Muscle of arm (tissue), 1 donor: ENCODE measurements at regions not wholly inside any gene's neighbourhood (a gene's known extent, or its start where the extent isn't known, plus 50 kb on each side); places are given as distances from the start of the nearest gene placed in this dataset.

ENCODE experiments used
- DNase-seq: peaks from one replicate; pipeline ENCODE4 v3.0.0-alpha.2; 2013

DNA sequence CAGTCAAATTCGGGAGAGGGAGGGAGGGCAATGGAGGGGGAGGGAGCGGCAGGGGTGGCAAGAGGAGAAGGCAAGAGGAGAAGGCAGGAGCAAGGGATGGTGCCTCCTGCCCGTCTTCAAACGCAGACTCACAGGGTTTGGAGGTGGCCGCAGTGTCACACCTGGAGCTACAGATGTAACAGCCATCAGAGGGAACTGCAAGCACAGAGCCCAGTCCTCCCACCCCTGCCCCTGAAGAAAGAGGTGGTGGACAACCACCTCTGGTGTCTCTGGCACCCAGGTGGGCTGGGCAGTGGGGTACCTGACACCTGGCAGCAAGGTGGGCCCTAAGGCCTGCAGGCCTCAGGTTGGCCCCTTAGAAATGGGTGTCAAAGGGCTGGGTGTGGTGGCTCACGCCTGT lies 67.0 kb upstream of the SDK1 start:
- DNase-seq: no peak

DNA sequence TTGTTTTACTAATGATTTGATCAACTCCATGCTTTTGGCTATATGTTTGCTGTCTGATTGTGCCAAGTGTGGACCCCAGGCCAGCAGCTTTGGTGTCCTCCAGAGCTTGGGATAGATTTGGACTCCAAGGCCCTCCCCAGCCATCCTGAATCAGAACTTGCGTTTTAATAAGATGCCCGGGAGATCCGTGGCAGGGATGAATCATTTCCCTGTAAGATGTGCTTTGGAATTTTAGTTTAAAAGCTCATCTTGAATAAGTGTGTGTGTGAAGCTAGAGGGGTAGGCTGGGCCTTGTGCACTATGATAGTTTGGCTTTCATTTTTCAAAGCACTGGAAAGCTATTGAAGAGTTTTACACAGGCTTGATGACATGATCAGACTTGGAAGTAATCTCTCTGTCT lies 66.2 kb upstream of the SDK1 start:
- no peak for DNase-seq

DNA sequence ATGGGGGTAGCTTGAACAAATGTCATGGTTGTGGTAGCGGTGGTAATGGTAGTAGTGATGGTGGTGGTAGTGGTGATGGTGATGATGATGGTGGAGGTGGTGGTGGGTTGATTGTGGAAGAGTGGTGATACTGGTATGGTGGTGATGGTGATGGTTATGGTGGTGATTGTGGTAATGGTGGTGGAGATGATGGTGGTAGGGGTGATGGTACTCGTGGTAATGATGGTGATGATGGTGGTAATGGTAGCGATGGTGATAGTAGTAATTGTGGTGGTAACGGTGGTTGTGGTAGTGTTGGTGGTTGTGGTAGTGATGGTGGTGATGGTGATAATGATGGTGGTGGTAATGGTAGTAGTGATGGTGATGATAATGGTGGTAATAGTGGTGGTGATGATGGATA lies 65.7 kb upstream of the SDK1 start:
- DNase-seq: no peak

DNA sequence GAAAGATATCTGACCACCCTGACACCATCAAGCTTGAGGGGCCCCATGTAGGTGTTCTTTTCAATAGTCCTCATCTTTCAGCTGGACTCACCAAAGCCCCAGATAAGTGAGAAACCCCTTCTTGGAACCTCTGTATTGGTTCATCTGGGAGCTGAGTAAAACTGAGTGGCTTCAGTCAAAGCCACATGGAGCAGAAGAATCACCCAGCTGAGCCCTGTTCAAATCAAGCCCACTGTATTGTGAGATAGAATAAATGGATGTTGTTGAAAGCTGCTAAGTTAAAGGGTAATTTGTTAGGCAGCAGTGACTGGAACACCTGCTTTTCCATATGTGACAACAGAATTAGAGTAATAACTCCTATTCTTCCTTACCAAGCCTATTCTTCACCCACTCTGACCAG lies 64.8 kb upstream of the SDK1 start:
- no peak for DNase-seq

DNA sequence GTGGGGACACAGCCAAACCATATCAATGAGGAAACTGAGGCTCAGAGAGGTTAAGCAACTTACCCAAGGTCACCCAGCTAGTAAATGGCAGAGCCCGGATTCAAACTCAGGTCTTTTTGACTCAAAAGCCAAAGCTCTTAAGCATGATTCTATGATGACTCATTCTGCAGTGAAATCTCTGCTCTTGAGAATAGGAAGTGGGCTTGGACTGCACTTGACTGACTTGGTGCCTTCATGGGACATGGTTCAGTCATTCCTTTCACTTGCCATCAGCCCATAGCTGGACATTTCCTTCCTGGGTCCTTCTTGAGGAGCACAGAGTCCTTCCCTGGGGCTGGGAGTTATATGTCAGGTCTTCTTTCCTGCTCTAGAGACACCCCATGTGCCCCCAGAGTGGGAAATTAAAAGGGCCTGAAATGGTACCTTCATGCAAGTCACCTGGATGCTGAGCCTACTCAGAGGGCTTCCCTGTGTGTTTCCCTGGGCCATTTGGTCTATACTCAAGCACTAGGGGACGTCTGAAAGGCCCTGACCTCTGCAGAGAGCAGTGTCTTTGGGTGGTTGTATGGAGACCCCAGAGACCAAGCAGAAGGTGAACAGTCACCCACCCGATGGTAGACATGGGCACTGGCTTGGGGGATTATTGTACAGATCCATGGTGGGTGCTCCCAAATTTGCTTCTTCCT lies 62.4 kb upstream of the SDK1 start:
- DNase-seq: no peak

DNA sequence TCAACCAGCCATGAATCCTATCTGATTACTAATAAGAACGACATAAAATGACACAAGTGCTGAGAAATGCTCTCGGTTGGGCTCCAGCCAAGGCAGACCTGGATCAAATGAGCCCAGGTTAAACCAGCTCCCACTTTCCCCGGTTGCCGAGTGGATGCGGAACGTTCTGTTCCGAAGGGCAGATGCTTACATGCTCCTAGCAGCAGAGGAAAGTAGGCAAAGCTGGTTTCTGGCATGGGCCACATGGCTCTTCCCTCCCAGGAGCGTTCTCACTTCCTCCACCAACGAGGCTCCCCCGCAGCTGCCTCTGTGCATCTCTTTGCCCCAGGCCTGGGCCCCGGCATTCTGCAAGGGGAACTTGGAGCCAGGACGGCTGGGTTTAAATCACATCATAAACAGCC lies 61.8 kb upstream of the SDK1 start:
- no peak for DNase-seq

DNA sequence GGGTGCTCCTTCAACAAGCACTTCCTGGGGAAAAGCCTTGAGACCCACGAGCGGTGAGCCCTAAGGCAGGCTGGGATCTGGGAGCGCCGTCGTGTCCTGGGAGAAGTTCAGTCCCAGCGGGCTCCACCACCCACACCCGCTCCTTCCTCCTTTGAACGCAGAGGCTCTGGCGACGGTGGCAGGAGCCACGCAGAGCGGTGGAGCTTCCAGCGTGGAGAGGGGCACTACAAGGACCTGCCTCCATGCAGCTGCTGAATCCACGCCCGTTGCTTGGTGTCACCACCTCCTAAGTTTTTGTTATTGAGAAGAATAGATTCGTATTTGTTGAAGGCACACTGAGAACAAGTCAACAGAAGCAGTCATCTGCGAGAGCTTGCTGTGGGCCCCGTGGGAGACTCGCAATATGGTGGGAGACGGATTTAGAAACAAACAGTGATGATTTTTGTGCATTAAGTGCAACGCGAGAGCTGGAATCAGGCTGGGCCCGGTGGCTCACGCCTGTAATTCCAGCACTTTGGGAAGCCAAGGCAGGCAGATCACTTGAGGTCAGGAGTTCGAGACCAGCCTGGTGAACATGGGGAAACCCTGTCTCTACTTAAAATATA lies 60.1 kb upstream of the SDK1 start:
- DNase-seq: no peak

DNA sequence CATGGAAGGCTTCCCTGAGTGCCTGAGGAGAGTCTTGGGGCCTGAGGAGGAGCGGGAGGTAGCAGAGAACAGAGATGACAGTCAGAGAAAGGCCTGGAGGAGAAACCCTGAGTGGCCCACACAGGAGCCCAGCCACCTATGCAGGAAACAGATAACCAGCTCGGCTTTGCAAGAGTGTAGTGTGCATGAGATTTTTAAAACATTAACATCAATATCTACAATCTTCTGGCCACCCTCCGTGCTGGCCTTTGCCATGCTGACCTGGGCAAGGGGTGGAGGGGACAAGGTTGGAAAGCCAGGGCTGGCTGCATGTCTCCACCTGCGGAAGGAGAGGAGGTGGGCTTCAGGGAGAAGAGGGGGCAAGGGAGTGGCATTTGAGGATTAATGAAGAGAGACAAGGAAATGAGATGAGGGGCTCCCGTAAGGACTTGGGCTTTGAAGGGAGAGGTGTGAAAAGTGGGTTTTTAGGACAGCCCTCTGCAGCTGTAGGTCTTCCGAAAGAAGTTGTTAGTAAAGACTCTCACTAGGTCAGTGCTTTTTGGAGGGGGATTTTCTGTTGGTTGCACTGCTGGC lies 59.3 kb upstream of the SDK1 start:
- no peak for DNase-seq

DNA sequence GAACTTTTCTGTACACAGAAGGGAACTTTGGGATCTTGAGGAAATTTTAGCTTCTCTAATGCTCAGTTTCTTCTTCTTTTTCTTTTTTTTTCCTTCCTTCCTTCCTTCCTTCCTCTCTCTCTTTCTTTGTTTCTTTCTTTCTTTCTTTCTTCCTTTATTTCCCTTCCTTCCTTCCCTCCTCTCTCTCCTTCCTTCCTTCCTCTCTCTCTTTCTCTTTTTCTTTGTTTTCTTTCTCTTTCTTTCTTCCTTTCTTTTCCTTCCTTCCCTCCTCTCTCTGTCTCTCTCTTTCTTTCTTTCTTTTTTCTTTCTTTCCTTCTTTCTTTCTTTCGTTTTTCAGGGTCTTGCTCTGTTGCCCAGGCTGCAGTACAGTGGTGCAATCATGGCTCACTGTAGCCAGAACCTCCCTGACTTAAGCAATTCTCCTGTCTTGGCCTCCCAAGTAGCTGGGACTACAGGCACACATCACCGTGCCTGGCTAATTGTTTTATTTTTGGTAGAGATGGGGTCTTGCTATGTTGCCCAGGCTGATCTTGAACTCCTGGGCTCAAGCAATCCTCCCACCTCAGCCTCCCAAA lies 58.6 kb upstream of the SDK1 start:
- no peak for DNase-seq

DNA sequence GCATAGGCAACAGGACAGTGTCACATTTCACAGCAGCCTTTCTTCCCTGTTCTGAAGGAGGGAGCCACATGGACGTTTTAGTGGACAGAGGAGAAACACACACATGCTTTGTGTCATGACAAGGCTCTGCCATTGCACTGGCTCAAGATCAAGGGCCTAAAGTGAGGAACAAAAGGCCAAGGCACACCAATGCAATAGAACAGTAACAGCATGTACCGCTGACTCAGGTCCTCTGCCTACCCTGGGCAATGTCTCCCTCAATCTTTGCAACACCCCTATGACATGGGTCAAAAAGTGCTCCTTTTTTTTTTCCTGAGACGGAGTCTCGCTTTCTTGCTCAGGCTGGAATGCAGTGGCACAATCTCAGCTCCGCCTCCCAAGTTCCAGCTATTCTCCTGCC lies 57.8 kb upstream of the SDK1 start:
- no peak for DNase-seq

DNA sequence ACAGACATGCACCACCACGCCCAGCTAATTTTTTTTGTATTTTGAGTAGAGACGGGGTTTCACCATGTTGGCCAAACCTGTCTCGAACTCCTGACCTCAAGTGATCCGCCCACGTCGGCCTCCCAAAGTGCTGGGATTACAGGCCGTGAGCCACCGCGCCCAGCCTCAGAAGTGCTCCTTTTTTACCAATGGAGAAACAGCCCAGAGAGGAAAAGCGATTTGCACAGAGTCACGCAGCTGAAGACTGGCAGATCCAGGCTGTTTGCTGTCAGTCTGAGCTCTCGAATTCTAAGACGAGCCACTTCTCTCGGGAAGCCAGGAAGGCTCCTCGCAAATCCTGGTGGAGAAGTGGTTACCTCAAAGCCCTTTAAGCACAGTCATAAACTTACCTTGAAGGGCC lies 57.4 kb upstream of the SDK1 start:
- DNase-seq: no peak

DNA sequence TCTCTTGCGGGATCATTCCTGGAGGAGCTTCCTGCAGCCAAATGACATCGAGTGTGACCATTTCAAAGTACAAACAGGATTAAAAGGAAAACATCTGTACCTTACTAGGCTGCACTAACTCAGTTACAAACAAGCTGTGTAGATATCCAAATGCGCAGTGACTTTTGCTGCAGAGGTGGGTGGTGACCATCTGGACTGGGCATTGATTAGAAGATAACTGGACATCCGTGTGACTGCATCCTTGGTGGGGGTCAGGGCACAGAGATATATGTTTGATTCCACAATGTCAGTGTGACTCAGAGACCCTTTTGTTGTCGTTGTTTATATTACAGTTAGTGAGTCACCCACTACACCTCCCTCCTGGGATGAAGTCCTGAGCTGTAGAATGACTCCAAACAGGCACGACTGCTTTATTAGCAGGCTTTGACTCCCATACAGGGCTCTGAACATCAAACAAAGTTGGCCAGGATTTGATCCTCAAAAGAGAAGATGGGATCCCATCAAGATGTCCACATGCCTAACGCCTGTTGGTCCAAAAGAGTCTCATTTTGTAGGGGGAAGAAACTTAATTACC lies 56.7 kb upstream of the SDK1 start:
- no peak for DNase-seq

DNA sequence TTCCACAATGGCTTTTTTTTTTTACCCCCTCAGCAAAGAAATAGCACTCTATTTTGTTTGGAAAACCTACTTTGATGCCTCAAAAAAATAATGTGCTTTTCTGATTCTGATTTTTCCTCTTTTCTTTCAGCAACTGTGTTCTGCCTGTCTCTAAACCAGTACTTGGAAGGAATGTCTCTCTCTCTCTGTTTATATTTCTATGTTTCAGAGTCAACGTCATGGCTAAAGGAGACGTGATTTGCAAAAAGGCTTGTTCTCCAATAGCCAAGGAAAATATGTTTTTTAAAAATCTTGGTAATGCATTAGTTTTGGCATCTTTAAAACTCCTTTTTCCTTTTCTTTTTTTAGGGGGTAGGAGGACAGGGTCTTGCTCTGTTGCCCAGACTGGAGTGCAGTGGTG lies 56.0 kb upstream of the SDK1 start:
- DNase-seq: no peak

DNA sequence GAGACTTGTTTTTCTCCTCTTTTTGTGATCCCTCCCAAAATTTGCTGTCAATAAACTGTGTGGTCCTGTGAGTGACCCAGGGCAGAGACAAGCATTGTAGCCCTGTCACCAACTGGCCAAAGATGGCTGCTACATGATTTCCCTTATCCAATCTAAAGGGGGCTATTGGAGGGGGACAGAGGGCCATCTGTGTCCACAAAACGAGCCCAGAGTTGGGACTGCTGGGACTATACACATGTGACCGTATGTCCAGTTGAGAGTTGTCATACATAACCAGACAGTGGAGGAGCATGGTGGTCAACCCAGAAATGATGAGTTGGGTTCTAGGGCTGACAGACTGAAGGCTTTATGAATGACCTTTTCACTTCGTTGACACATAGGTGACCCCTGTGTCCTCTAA lies 55.3 kb upstream of the SDK1 start:
- DNase-seq: no peak

DNA sequence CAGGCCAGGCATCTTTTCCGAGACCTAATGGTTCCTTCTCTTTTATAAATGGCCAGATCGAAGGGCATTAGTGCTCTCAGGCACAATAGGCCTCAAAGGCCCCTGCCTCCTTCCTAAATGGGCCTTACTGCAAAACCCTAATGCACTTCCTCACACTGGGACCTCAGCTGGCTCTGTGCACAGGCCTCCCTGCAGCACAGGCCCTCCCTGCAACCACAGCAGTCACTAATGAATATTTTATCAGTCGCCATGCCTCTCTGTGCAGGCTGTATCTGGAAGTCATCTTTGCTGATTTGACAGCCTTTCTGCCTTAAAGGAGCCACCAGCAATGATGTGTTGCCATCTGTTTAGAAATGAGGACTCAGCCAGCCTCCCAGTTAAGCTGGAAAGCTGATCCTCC lies 54.9 kb upstream of the SDK1 start:
- no peak for DNase-seq

DNA sequence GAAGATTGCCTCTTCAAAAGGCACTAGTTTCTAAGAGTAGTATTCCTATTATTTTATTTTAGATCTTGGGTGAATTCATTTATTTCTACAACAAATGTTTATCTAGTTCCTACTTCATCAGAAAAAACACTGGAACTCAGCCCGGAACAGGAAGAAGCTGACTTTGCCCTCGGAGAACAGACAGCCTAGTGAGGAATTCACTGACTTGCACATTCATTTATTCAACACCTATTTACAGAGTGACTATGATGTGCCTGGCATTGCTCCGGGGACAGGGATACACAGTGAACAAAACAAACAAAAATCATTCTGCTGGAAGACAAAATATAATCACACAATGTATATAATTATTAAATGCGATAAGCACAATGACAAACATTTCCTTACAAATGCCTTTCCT lies 54.4 kb upstream of the SDK1 start:
- no peak for DNase-seq

DNA sequence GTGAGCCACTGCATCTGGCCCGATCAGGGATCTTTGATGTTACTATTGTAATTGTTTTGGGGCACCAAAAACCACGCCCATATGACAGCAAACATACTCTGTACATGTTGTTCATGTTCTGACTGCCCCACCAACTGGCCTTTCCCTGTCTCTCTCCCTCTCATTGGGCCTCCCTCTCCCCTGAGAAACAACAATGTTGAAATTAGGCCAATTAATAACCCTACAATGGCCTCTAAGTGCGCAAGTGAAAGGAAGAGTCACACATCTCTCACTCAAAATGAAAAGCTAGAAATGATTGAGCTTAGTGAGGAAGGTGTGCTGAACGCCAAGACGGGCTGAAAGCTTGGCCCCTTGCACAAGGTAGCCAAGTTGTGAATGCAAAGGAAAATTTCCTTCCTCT lies 50.3 kb upstream of the SDK1 start:
- DNase-seq: no peak
